OCI-LY3 (cell line): ENCODE measurements at regions not wholly inside any gene's neighbourhood (a gene's known extent, or its start where the extent isn't known, plus 50 kb on each side); places are given as distances from the start of the nearest gene placed in this dataset.

ENCODE experiments used
- H2AFZ ChIP-seq: fragments of 200-600, 300-600 bp; shearing (Covaris generic); 2 replicates; pipeline ENCODE4 v1.6.0; 2014; ENCODE audit warnings: antibody characterized with exemption, low read depth, low read length
- H3K27ac ChIP-seq: fragments of 200-600, 300-600 bp; sonication (generic); 2 replicates; pipeline ENCODE4 v1.5.1; 2014; ENCODE audit warnings: mild to moderate bottlenecking, low read length, moderate library complexity, mixed read lengths
- H3K27me3 ChIP-seq: fragments of 200-600, 300-600 bp; sonication (generic); 2 replicates; pipeline ENCODE4 v1.6.1; 2014; ENCODE audit warnings: low read depth, low read length, mixed read lengths
- H3K36me3 ChIP-seq: fragments of 200-600, 300-600 bp; sonication (generic); replicated peaks from 2 replicates; pipeline ENCODE3; 2014; ENCODE audit warnings: low read depth, low read length, mixed read lengths
- H3K4me1 ChIP-seq: fragments of 300-600, 200-600 bp; sonication (generic); 2 replicates; pipeline ENCODE4 v1.6.1; 2014; ENCODE audit warnings: low read length, mixed read lengths
- H3K4me2 ChIP-seq: fragments of 200-600, 300-600 bp; sonication (generic); 2 replicates; pipeline ENCODE4 v1.6.1; 2014; ENCODE audit warnings: low read length, mixed read lengths
- H3K4me3 ChIP-seq: fragments of 300-600, 200-600 bp; sonication (generic); 2 replicates; pipeline ENCODE4 v1.5.1; 2014; ENCODE audit warnings: antibody characterized with exemption, mild to moderate bottlenecking, low read length, moderate library complexity
- H3K79me2 ChIP-seq: fragments of 300-600, 200-600 bp; shearing (Covaris generic); 2 replicates; pipeline ENCODE4 v1.6.1; 2014; ENCODE audit warnings: mild to moderate bottlenecking, low read length, mixed read lengths
- H3K9ac ChIP-seq: fragments of 300-600, 200-600 bp; shearing (Covaris generic); 2 replicates; pipeline ENCODE4 v1.6.0; 2014; ENCODE audit warnings: mild to moderate bottlenecking, low read length, moderate library complexity
- H3K9me3 ChIP-seq: fragments of 200-600, 300-600 bp; shearing (Covaris generic); 2 replicates; pipeline ENCODE4 v1.6.1; 2014; ENCODE audit warnings: low read length, mixed read lengths; ENCODE audit not compliant: insufficient read depth
- H4K20me1 ChIP-seq: fragments of 200-600, 300-600 bp; sonication (generic); 2 replicates; pipeline ENCODE4 v1.6.1; 2016; ENCODE audit warnings: low read length, mixed read lengths; ENCODE audit not compliant: insufficient read depth
- CTCF ChIP-seq: fragments of 200-600, 300-600 bp; sonication (generic); IDR thresholded peaks from 2 replicates; pipeline ENCODE4 v1.5.1; 2014; ENCODE audit warnings: antibody characterized with exemption, low read length, low read depth
- EZH2phosphoT487 ChIP-seq: fragments of 200-600 bp; shearing (Covaris generic); IDR thresholded peaks from 2 replicates; pipeline ENCODE4 v1.6.1; 2018; ENCODE audit warnings: antibody characterized with exemption, mixed run types, low read depth

- TF ChIP-seq CTCF (no peak), EZH2phosphoT487 (no peak)
- Histone ChIP-seq H3K9ac (no peak overlapping the region), H3K9me3 (no peaks in the 10 kb centered on the region), H2AFZ (no peak overlapping the region), H3K4me3 (no peak overlapping the region), H3K4me2 (no peak overlapping the region), H3K27ac (no peak overlapping the region), H3K27me3 (no peaks in the 10 kb centered on the region), H3K36me3 (no peaks in the 10 kb centered on the region), H3K79me2 (no peaks in the 10 kb centered on the region), H3K4me1 (no peaks in the 10 kb centered on the region), H4K20me1 (no peaks in the 10 kb centered on the region)
Observed at GRCh38 chr10:30127120-30127541, 67.7 kb upstream of the JCAD start.

DNA sequence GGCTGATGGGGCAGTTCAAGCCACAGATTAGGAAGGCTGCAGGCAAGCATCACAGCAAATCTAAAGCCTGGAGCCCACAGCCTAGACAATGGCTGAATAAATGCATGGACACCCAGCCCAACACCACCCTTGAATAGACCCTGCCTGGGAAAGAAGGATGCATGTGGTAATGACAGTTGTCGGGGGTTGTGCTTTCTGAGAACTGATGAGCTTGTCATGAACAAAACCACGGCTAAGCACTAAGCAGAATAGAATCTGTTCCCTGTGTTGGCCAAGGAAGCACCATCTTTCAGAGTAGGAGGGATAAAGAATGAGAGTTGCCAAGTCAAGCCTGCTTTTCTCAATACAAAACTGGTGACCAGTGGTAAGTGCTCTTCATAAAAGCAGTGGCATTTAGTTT, 66.1 kb upstream of the JCAD start:
- Histone ChIP-seq H4K20me1 (no peaks in the 10 kb centered on the region), H3K27me3 (no peaks in the 10 kb centered on the region), H3K79me2 (no peaks in the 10 kb centered on the region), H3K9ac (no peak overlapping the region), H3K4me3 (no peak overlapping the region), H2AFZ (no peak overlapping the region), H3K9me3 (no peaks in the 10 kb centered on the region), H3K27ac (no peak overlapping the region), H3K4me1 (no peaks in the 10 kb centered on the region), H3K4me2 (no peak overlapping the region), H3K36me3 (no peaks in the 10 kb centered on the region)
- TF ChIP-seq CTCF (no peak), EZH2phosphoT487 (no peak)

GRCh38 chr10:30124704-30125103, 65.3 kb upstream of the JCAD start:
- Histone ChIP-seq H3K4me3 (no peak overlapping the region), H3K36me3 (no peaks in the 10 kb centered on the region), H3K9ac (no peak overlapping the region), H3K27ac (no peak overlapping the region), H3K27me3 (no peaks in the 10 kb centered on the region), H4K20me1 (no peaks in the 10 kb centered on the region), H3K4me2 (no peak overlapping the region), H2AFZ (no peak overlapping the region), H3K4me1 (no peaks in the 10 kb centered on the region), H3K9me3 (no peaks in the 10 kb centered on the region), H3K79me2 (no peaks in the 10 kb centered on the region)
- TF ChIP-seq CTCF, result no peak
- TF ChIP-seq EZH2phosphoT487, result no peak

DNA sequence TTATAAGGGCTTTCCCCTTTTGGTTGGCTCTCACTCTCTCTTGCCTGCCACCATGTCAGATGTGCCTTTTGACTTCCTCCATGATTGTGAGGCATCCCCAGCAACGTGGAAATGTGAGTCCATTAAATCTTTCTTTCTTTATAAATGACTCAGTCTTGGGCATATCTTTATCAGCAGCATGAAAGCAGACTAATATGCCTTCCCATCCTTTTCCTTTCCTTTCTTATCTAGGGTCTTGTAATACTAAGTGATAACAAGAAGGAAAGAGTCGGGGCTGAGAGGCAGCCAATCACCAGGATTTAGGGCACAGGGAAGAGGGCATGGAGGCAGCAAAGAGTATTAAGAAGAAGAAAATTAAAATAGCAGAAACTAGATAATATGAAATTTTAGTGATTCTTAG, 62.0 kb upstream of the JCAD start:
- TF ChIP-seq EZH2phosphoT487 (no peak), CTCF (no peak)

More for the DNA sequence above, 62.0 kb upstream of the JCAD start:
- H2AFZ ChIP-seq, result no peak overlapping the region
- H3K4me3 ChIP-seq, result no peak overlapping the region
- no peak overlapping the region for H3K27ac ChIP-seq
- H3K36me3 ChIP-seq, result no peaks in the 10 kb centered on the region
- H3K4me1 ChIP-seq, result no peaks in the 10 kb centered on the region
- no peaks in the 10 kb centered on the region for H3K9me3 ChIP-seq
- no peaks in the 10 kb centered on the region for H3K79me2 ChIP-seq
- H3K4me2 ChIP-seq, result no peak overlapping the region
- no peak overlapping the region for H3K9ac ChIP-seq
- no peaks in the 10 kb centered on the region for H3K27me3 ChIP-seq
- H4K20me1 ChIP-seq, result no peaks in the 10 kb centered on the region
